SU-DHL-6 (cell line): ENCODE measurements at regions not wholly inside any gene's neighbourhood (a gene's known extent, or its start where the extent isn't known, plus 50 kb on each side); places are given as distances from the start of the nearest gene placed in this dataset.

ENCODE experiments used
- EZH2phosphoT487 ChIP-seq: fragments of 200-600 bp; sonication (generic), shearing (Covaris generic); conservative IDR thresholded peaks from 2 replicates; pipeline ENCODE4 v1.6.1; 2018; ENCODE audit warnings: mild to moderate bottlenecking, antibody characterized with exemption, low read length, moderate library complexity, mixed read lengths
- TF ChIP-seq, protein P1 (sequence below): fragments of 200-600 bp; sonication (generic); IDR thresholded peaks from one replicate; pipeline ENCODE4 v1.5.1; 2017; ENCODE audit warnings: antibody characterized with exemption, mild to moderate bottlenecking, low read length, moderate library complexity; ENCODE audit not compliant: insufficient read depth, poor library complexity, severe bottlenecking

GRCh38 chr4:29571322-29571721 lies 1148.8 kb upstream of the PCDH7 start:
- TF ChIP-seq EZH2phosphoT487: no peak
- TF ChIP-seq, protein P1, sequence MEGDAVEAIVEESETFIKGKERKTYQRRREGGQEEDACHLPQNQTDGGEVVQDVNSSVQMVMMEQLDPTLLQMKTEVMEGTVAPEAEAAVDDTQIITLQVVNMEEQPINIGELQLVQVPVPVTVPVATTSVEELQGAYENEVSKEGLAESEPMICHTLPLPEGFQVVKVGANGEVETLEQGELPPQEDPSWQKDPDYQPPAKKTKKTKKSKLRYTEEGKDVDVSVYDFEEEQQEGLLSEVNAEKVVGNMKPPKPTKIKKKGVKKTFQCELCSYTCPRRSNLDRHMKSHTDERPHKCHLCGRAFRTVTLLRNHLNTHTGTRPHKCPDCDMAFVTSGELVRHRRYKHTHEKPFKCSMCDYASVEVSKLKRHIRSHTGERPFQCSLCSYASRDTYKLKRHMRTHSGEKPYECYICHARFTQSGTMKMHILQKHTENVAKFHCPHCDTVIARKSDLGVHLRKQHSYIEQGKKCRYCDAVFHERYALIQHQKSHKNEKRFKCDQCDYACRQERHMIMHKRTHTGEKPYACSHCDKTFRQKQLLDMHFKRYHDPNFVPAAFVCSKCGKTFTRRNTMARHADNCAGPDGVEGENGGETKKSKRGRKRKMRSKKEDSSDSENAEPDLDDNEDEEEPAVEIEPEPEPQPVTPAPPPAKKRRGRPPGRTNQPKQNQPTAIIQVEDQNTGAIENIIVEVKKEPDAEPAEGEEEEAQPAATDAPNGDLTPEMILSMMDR: no peak
